Cerebellar cortex (tissue), 1 donor: ENCODE measurements at regions not wholly inside any gene's neighbourhood (a gene's known extent, or its start where the extent isn't known, plus 50 kb on each side); places are given as distances from the start of the nearest gene placed in this dataset.
"Not testable (repeated sequence)": the region's sequence is repeated elsewhere in the genome, so short reads cannot be mapped to it uniquely, and the experiment has no call there.

Experiments
- DNase-seq: peaks from one replicate; pipeline ENCODE4 v3.0.0-alpha.2; 2015; ENCODE audit warnings: low spot score

DNA sequence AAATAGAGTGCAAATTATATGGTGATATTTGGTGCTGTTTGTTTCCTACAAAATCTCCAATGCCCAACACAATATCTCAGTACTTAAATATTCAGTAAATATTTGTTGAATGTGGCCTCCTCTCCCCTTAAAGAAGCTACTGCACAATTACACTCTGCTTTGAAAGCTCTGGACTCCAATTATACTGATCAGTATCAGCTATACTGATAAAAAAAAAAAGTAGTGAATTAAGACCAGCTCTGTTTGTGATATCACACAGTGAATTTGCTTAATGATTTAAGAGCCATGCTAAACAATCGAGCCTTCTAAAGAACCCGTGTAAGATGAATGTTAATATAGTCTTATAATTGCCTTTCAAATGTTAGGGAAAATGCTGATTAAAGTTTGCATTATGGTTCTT is 543.2 kb upstream of the API5 start:
- DNase-seq = no peak

GRCh38 chr11:42770444-42771065 is 541.2 kb upstream of the API5 start:
- DNase-seq = peak; percentile 18

- no peak for DNase-seq
Observed at GRCh38 chr11:42772886-42773285, 538.9 kb upstream of the API5 start.

- no peak for DNase-seq
Observed at GRCh38 chr11:42773729-42774128, 538.1 kb upstream of the API5 start.

- DNase-seq = no peak
Observed at GRCh38 chr11:42774567-42774966, 537.2 kb upstream of the API5 start.

DNA sequence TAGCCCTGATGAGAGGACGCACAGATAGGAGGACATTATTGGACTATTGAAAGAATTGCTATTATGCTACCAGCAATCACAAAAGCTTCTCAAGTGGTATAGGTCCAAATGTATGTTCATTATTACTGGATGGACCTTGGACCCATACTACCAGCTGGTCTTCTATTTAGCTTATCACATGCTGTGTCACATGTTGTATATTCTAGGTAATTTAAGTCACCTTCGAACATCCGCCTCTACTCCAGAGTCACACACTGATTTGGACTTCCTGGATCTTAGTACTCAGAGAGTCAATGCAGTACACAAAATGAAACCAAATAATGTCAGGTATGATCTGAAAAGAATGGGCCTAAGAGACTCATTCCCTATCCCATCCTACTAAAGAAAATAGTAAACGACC is 534.0 kb upstream of the API5 start:
- DNase-seq = no peak

- DNase-seq = no peak
Observed at GRCh38 chr11:42778193-42778592, 533.6 kb upstream of the API5 start.

GRCh38 chr11:42779555-42779954 is 532.2 kb upstream of the API5 start:
- DNase-seq = no peak

DNA sequence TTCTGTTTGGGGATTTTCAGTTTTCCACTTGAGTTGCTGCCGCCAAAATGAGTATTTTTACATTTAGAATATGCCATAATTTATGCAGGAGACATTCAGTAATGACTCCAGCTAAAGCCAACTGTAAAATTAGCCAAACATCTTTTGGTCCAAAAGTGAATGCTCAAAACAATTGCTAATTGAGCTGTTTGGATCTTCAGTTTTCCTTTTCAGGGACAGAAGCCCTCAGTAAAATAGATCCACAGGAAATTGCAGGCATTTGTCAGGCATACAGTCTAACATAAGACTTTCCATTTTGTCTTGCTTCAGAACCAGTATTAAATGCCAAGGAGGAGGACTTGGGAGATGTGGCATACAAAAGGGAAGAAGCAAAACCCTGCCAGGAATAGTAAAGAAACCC is 524.8 kb upstream of the API5 start:
- no peak for DNase-seq

- not testable (repeated sequence) for DNase-seq
Observed at GRCh38 chr11:42795483-42795882, 516.3 kb upstream of the API5 start.

- no peak for DNase-seq
Observed at GRCh38 chr11:42800041-42800440, 511.8 kb upstream of the API5 start.

DNA sequence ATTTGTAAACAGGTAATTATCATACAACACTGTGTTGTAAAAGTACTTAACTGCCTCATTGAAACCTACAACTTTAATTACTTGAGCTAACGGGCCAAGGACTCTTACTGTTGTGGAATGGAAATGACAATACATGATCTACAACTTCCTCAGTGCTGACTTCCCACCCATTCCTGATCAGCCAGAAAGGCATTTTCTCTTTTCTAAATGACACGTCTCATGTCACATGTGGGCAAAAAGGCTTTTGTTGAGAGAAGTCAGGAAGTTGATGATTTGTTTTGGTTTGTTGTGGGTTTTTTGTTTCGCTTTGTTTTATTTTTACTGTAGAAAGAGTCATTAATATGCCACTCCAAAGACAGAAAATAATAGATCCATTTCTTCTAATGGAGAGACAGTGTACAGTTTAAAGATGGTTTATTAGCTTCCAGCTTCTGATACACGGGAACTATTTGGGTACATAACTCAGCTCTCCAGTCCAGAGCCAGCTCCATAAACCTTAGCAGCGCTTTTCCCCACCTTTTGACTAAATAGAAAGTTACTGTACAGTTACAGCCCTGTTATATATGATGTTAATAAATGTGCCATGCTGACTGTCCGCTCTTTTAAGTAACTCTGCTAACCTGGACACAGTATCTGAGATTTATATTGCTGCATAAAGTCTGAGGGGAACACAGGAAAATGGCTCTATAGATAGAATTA is 509.4 kb upstream of the API5 start:
- DNase-seq = no peak

DNA sequence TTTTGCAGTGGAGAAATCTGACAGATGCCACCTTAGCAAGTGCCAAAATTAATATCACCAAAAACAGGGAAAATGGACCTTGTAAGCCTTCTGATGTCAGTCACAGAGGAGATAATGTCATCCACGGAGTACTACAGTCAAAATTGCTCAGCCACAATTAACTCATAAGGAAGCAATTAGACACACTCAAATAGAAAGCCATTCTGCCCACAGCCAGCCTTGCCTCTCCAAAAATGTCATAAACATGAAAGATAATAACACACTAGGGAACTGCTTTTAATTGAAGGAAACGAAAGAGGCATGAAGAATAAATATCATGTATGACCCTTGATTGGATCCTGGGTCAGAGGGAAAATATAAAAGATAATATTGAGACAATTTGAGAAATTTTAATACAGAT is 505.6 kb upstream of the API5 start:
- no peak for DNase-seq

GRCh38 chr11:42812361-42812760 is 499.4 kb upstream of the API5 start:
- no peak for DNase-seq

DNA sequence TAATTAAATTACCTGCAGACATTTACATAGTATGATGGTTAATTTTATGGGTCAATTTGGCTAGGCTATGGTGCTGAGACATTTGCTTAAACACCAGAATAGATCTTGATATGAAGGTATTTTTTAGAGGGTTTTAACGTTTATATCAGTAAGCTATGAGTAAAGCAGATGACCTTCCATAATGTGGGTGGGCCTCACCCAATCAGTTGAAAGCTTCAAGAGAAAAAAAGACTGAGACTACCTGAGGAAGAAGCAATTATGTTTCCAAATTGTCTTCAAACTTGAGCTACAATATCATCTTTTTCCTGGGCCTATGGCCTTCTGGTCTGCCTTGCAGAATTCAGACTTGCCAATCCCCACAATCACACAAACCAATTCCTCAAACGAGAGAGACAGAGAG is 498.8 kb upstream of the API5 start:
- DNase-seq = no peak

DNA sequence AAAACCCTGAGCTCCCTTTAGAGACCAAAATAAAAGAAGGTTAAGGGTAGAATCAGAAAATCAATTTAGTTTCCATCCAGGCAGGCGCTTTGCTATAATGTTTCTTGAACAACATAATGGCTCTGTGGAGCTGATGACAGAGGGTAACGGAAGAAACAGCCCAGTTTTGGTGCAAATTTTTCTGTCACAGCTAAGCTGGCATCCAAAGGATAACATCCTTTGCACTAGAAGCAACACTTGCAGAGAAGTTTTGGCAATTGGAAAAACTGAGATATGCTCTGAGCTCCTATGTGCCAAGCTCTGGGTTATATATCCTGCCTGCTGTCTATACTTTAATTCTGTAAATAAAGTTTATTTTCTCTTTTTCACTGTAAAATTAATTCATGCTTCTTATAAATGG is 495.3 kb upstream of the API5 start:
- no peak for DNase-seq

- DNase-seq = no peak
Observed at GRCh38 chr11:42819126-42819525, 492.7 kb upstream of the API5 start.

DNA sequence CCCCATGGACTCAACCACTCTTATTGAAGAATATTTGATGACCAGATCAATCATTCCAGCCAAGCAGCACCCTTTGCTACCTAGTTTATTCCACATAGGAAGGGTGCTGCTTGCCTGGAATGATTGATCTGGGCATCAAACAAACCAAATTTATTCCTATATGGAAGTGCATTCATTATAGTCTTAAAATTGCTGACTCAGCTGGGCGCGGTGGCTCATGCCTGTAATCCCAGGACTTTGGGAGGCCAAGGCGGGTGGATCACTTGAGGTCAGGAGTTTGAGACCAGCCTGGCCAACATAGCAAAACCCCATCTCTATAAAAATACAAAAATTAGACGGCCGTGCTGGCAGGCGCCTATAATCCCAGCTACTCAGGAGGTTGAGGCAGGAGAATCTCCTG is 489.6 kb upstream of the API5 start:
- not testable (repeated sequence) for DNase-seq

DNA sequence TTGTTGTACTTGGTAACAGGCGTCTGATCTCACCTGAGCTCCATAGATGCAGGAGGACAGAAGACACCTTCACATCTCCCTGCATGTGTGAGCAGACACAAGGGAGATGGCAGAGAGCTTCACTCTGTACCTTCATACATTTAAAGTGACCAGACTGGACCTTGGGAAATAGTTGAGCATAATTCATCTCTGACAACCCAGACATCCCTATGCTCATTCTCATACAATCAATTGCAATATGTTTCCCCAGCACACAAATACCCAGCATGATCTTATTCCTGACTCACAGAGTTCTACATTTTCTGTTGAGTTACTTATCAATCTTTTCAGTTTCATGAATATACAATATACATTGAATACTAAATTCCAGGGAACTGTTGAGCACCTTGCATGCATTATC is 488.2 kb upstream of the API5 start:
- no peak for DNase-seq

DNA sequence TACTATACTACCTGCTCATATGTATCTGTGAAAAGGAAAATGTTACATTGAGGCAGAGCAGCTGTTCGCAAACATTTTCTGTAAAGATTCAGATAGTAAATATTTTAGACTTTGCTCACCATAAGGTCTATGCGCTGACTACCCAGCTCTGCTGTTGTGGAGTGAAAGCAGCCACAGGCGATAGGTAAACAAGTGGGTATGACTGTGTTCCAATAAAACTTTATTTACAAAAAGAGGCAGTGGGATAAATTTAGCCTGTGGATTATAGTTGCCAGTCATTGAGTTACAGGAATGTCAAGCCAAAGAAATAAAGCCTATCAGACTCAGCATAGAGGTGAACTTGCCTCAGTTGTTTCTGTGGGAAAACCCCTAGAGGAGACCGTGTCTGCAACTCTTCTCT is 487.7 kb upstream of the API5 start:
- DNase-seq = no peak

DNA sequence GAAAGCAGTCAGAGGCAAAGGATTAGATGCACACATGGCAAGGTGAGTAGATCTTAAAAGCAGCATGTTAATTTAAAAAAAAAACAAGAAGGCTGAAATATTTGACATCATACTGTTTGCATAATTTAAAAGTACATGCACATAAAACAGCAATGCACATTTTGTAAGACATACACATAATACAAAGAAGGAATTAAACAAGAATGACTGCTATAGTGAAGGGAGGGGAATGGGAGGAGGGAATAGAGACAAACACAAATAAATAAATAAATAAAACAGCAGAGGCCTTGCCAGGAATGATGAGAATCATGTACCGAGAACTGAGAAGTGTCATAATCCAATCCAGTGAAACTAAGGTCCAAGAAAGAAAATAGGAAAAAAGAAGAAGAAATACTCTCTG is 486.2 kb upstream of the API5 start:
- no peak for DNase-seq

GRCh38 chr11:42827845-42828244 is 484.0 kb upstream of the API5 start:
- no peak for DNase-seq

GRCh38 chr11:42837994-42838393 is 473.8 kb upstream of the API5 start:
- no peak for DNase-seq

DNA sequence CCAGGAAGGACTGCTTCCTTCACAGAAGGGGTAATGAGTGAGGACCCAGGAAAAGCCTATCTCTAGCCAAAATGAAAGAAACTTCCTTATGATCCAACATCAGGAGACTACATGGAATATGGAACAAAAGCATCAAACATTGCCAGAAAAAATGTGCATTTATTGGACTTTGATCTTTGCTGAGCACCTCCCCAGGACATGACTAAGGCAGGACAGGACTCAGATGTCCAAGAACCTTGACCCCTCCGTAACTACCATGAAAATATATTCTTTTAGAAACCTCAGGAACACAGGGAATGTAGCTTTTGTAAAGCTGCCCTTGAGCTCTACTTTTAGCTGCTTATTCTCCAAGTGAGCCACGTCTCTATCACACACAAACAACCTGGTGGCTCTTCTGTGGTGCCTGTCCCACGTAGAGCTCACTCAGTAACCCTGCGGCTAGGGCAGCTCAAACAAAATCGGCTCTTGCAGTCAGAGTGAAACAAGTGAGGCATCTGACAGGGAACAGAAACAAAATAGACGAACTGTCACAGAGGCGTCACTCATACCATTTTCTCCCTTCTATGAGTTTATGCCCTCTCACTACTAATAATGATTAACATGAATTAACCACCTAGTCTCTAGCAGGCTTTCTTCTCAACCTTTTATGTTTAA is 471.5 kb upstream of the API5 start:
- no peak for DNase-seq
